ENCODE measurements at regions not wholly inside any gene's neighbourhood (a gene's known extent, or its start where the extent isn't known, plus 50 kb on each side); places are given as distances from the start of the nearest gene placed in this dataset.

DNA sequence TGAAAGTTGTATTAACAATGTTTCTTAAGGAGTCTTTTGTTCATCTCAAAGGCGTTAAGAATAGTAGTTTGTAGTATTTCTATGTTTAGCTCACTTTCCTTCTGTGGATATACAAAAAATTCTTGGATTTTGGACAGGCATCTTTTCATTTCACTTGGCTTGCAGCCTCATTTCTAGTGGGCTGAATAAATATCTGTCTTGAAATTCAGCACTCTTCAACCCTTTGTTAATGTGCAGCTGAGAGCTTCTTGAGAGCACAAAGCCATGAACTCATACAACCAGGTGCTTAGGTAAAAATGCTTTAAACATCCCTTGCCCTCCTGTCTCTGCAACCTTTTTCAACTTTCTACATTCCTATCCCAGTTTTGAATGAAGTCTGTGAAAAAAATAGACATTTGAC lies 1003.2 kb downstream of the C4orf33 start:
- no peak overlapping the region for H3K4me2 ChIP-seq (ENCODE audit: extremely low read depth, insufficient read depth, low read length)
- H4K20me1 ChIP-seq (ENCODE audit: control insufficient read depth, extremely low read depth, insufficient read depth, low read length): no peaks in the 10 kb centered on the region
- no peaks in the 10 kb centered on the region for H3K9me3 ChIP-seq (ENCODE audit: control insufficient read depth, insufficient read depth, low read depth, low read length)

DNA sequence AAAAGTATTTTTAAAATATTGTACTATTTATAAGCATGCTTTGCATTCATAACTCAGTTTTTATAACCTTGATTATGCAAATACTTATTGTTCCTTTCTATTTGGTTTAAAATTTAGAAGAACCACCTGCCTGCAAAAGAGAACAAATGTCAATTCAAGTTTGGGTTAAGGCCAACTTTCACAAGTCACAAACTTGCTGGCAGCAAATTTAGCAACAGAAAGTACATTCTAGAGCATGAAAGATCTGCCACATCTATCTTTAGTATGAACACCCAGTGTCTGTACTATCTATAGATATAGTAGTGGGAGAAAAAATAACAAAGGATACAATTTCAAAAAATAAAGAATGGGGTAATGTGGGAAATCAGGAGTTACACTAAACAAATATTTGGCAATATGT lies 1014.2 kb downstream of the C4orf33 start:
- Histone ChIP-seq H3K9me3 (ENCODE audit: control insufficient read depth, insufficient read depth, low read depth, low read length) (no peaks in the 10 kb centered on the region), H3K27me3 (ENCODE audit: control insufficient read depth, insufficient read depth, low read length) (no peaks in the 10 kb centered on the region), H3K79me2 (ENCODE audit: control insufficient read depth, insufficient read depth, low read length) (no peaks in the 10 kb centered on the region), H4K20me1 (ENCODE audit: control insufficient read depth, extremely low read depth, insufficient read depth, low read length) (no peaks in the 10 kb centered on the region), H3K4me2 (ENCODE audit: extremely low read depth, insufficient read depth, low read length) (no peak overlapping the region), H3K4me1 (ENCODE audit: control insufficient read depth, extremely low read depth, insufficient read depth, low read length) (no peaks in the 10 kb centered on the region), H3K27ac (ENCODE audit: insufficient read depth, low read length) (no peak overlapping the region), H3K36me3 (ENCODE audit: control insufficient read depth, insufficient read depth, low read length) (no peaks in the 10 kb centered on the region), H3K4me3 (replicated peaks in 1 of 4; ENCODE audit: control extremely low read depth in 1 of 4, insufficient read depth in 1 of 4, low read depth in 3 of 4, low read length in 4 of 4) (no peak overlapping the region), H3K9ac (ENCODE audit: insufficient read depth, low read length) (no peak overlapping the region), H2AFZ (ENCODE audit: low read length) (no peak overlapping the region)
- TF ChIP-seq, protein P1, sequence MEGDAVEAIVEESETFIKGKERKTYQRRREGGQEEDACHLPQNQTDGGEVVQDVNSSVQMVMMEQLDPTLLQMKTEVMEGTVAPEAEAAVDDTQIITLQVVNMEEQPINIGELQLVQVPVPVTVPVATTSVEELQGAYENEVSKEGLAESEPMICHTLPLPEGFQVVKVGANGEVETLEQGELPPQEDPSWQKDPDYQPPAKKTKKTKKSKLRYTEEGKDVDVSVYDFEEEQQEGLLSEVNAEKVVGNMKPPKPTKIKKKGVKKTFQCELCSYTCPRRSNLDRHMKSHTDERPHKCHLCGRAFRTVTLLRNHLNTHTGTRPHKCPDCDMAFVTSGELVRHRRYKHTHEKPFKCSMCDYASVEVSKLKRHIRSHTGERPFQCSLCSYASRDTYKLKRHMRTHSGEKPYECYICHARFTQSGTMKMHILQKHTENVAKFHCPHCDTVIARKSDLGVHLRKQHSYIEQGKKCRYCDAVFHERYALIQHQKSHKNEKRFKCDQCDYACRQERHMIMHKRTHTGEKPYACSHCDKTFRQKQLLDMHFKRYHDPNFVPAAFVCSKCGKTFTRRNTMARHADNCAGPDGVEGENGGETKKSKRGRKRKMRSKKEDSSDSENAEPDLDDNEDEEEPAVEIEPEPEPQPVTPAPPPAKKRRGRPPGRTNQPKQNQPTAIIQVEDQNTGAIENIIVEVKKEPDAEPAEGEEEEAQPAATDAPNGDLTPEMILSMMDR (conservative IDR thresholded peaks at IDR 0.05 in 1 of 2, IDR thresholded peaks at IDR 0.05 in 1 of 2; ENCODE audit: low read depth in 1 of 2, low read length in 2 of 2): no peak
- TF ChIP-seq EZH2 (IDR thresholded peaks at IDR 0.05; ENCODE audit: low read length, missing control alignments): no peak
- no peak for DNase-seq (ENCODE audit: low read depth in 2 of 2)

More for the DNA sequence above, 1003.2 kb downstream of the C4orf33 start:
- Histone ChIP-seq H3K79me2 (ENCODE audit: control insufficient read depth, insufficient read depth, low read length) (no peaks in the 10 kb centered on the region), H3K27me3 (ENCODE audit: control insufficient read depth, insufficient read depth, low read length) (no peaks in the 10 kb centered on the region), H3K27ac (ENCODE audit: insufficient read depth, low read length) (no peak overlapping the region), H3K36me3 (ENCODE audit: control insufficient read depth, insufficient read depth, low read length) (no peaks in the 10 kb centered on the region), H3K9ac (ENCODE audit: insufficient read depth, low read length) (no peak overlapping the region), H2AFZ (ENCODE audit: low read length) (no peak overlapping the region), H3K4me1 (ENCODE audit: control insufficient read depth, extremely low read depth, insufficient read depth, low read length) (no peaks in the 10 kb centered on the region), H3K4me3 (replicated peaks in 1 of 4; ENCODE audit: control extremely low read depth in 1 of 4, insufficient read depth in 1 of 4, low read depth in 3 of 4, low read length in 4 of 4) (no peak overlapping the region)
- TF ChIP-seq EZH2 (IDR thresholded peaks at IDR 0.05; ENCODE audit: low read length, missing control alignments): no peak
- TF ChIP-seq, protein P1 (conservative IDR thresholded peaks at IDR 0.05 in 1 of 2, IDR thresholded peaks at IDR 0.05 in 1 of 2; ENCODE audit: low read depth in 1 of 2, low read length in 2 of 2): no peak
- DNase-seq (ENCODE audit: low read depth in 2 of 2): no peak

DNA sequence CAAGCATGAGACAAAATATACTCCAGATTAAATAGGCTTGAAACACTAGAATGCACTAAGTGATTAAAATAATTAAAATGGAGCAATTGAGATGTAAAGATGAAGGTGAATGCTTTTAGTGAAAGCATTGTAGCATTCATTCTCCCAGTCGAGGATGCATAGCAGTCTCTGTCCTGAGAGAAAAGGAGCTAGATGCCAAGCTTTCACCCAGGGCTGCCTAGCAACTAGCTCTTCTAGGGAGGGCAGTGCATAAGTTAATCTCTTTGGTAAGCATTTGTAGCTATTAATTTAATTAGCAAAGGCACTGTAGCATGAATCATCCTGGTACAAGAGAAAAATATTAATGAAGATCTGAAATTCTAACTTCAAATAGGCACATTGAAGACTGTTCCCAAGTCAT lies 1014.8 kb downstream of the C4orf33 start:
- Histone ChIP-seq H3K9ac (ENCODE audit: insufficient read depth, low read length) (no peak overlapping the region), H3K27me3 (ENCODE audit: control insufficient read depth, insufficient read depth, low read length) (no peaks in the 10 kb centered on the region), H2AFZ (ENCODE audit: low read length) (no peak overlapping the region), H3K9me3 (ENCODE audit: control insufficient read depth, insufficient read depth, low read depth, low read length) (no peaks in the 10 kb centered on the region), H4K20me1 (ENCODE audit: control insufficient read depth, extremely low read depth, insufficient read depth, low read length) (no peaks in the 10 kb centered on the region), H3K4me1 (ENCODE audit: control insufficient read depth, extremely low read depth, insufficient read depth, low read length) (no peaks in the 10 kb centered on the region), H3K4me3 (replicated peaks in 1 of 4; ENCODE audit: control extremely low read depth in 1 of 4, insufficient read depth in 1 of 4, low read depth in 3 of 4, low read length in 4 of 4) (no peak overlapping the region), H3K27ac (ENCODE audit: insufficient read depth, low read length) (no peak overlapping the region), H3K79me2 (ENCODE audit: control insufficient read depth, insufficient read depth, low read length) (no peaks in the 10 kb centered on the region), H3K4me2 (ENCODE audit: extremely low read depth, insufficient read depth, low read length) (no peak overlapping the region), H3K36me3 (ENCODE audit: control insufficient read depth, insufficient read depth, low read length) (no peaks in the 10 kb centered on the region)
- DNase-seq (ENCODE audit: low read depth in 2 of 2): no peak
- TF ChIP-seq, protein P1 (conservative IDR thresholded peaks at IDR 0.05 in 1 of 2, IDR thresholded peaks at IDR 0.05 in 1 of 2; ENCODE audit: low read depth in 1 of 2, low read length in 2 of 2): no peak
- TF ChIP-seq EZH2 (IDR thresholded peaks at IDR 0.05; ENCODE audit: low read length, missing control alignments): no peak

Measured in fibroblast of lung (primary cell).